Loucy (cell line): ENCODE measurements at regions not wholly inside any gene's neighbourhood (a gene's known extent, or its start where the extent isn't known, plus 50 kb on each side); places are given as distances from the start of the nearest gene placed in this dataset.

Experiments
- H2AFZ ChIP-seq: fragments of 200-600 bp; sonication (generic); 2 replicates; pipeline ENCODE4 v1.6.0; 2016; ENCODE audit warnings: antibody characterized with exemption, mild to moderate bottlenecking, low read length, moderate library complexity
- H3F3A ChIP-seq: fragments of 200-600 bp; 2 replicates; pipeline ENCODE4 v1.6.0; 2016; ENCODE audit warnings: antibody characterized with exemption, low read depth, mild to moderate bottlenecking
- H3K27me3 ChIP-seq: fragments of 200-600 bp; sonication (generic); 2 replicates; pipeline ENCODE4 v1.6.1; 2014; ENCODE audit warnings: low read length, mild to moderate bottlenecking; ENCODE audit not compliant: insufficient read depth, poor library complexity, severe bottlenecking
- H3K36me3 ChIP-seq: fragments of 200-600 bp; sonication (generic); 2 replicates; pipeline ENCODE4 v1.6.1; 2016; ENCODE audit warnings: low read length; ENCODE audit not compliant: insufficient read depth
- H3K4me1 ChIP-seq: fragments of 200-600 bp; sonication (generic); 2 replicates; pipeline ENCODE4 v1.5.1; 2014; ENCODE audit warnings: low read length, mild to moderate bottlenecking; ENCODE audit not compliant: insufficient read depth, poor library complexity, severe bottlenecking
- H3K4me2 ChIP-seq: fragments of 200-600 bp; sonication (generic); 2 replicates; pipeline ENCODE4 v1.6.0; 2014; ENCODE audit warnings: antibody characterized with exemption, low read length, low read depth, mild to moderate bottlenecking; ENCODE audit not compliant: poor library complexity, severe bottlenecking
- H3K4me3 ChIP-seq: fragments of 200-600 bp; sonication (generic); 2 replicates; pipeline ENCODE4 v1.5.1; 2014; ENCODE audit warnings: low read length, mild to moderate bottlenecking, mixed read lengths; ENCODE audit not compliant: poor library complexity, severe bottlenecking
- H3K79me2 ChIP-seq: fragments of 200-600 bp; sonication (generic); 2 replicates; pipeline ENCODE4 v1.6.1; 2014; ENCODE audit warnings: low read length; ENCODE audit not compliant: insufficient read depth
- H3K9ac ChIP-seq: fragments of 200-600 bp; sonication (generic); 2 replicates; pipeline ENCODE4 v1.6.0; 2014; ENCODE audit warnings: mild to moderate bottlenecking, low read depth, low read length, moderate library complexity; ENCODE audit not compliant: poor library complexity, severe bottlenecking
- H3K9me2 ChIP-seq: fragments of 200-600 bp; sonication (generic); replicated peaks from 2 replicates; pipeline ENCODE4 v1.6.1; 2016; ENCODE audit warnings: low read depth, low read length, mixed read lengths
- H3K9me3 ChIP-seq: fragments of 200-600 bp; sonication (generic); 2 replicates; pipeline ENCODE4 v1.6.1; 2014; ENCODE audit warnings: mild to moderate bottlenecking, antibody characterized with exemption, low read length, low read depth; ENCODE audit not compliant: insufficient read depth
- H4K20me1 ChIP-seq: fragments of 200-600 bp; sonication (generic); 2 replicates; pipeline ENCODE4 v1.6.0; 2014; ENCODE audit warnings: antibody characterized with exemption, low read length, mild to moderate bottlenecking; ENCODE audit not compliant: insufficient read depth, poor library complexity, severe bottlenecking
- EZH2phosphoT487 ChIP-seq: fragments of 200-600 bp; IDR thresholded peaks from 2 replicates; pipeline ENCODE4 v1.6.1; 2018; ENCODE audit warnings: antibody characterized with exemption, mild to moderate bottlenecking, moderate library complexity, borderline replicate concordance
- TF ChIP-seq, protein P1 (sequence below): fragments of 200-600 bp; sonication (generic); conservative IDR thresholded peaks from 2 replicates; pipeline ENCODE4 v1.5.1; 2014; ENCODE audit warnings: mild to moderate bottlenecking, antibody characterized with exemption, low read length

DNA sequence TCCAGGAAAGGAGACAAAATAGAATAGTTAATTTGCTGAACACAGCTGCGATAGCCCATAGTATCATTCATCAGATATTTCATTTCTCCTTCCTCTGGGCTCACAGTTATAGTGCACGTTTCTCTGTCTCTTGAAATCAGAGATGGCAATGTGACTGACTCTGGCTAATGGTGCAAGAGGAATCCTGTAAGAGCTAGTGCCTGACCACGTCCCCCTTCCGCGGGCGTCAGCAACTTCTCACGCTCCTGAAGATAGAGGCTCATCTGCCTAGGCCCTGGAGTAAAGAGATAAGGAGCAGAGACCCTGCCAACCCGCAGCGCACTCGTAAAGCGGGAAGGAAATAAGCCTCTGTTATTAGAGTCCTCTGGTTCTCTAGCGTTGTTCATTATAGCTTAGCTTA lies 391.8 kb downstream of the VPS13C start:
- Histone ChIP-seq H2AFZ (no peak overlapping the region), H3K9ac (no peak overlapping the region), H4K20me1 (no peaks in the 10 kb centered on the region)

GRCh38 chr15:61661791-61662190 lies 398.5 kb downstream of the VPS13C start:
- Histone ChIP-seq H3K9ac (no peak overlapping the region), H3K27me3 (no peaks in the 10 kb centered on the region), H3K79me2 (no peaks in the 10 kb centered on the region), H3F3A (no peaks in the 10 kb centered on the region), H2AFZ (no peak overlapping the region), H3K4me3 (no peak overlapping the region), H3K4me2 (no peak overlapping the region), H3K36me3 (no peaks in the 10 kb centered on the region), H3K9me3 (no peaks in the 10 kb centered on the region), H3K4me1 (no peaks in the 10 kb centered on the region), H3K9me2 (no peaks in the 10 kb centered on the region), H4K20me1 (no peaks in the 10 kb centered on the region)
- TF ChIP-seq EZH2phosphoT487, result no peak
- TF ChIP-seq, protein P1, sequence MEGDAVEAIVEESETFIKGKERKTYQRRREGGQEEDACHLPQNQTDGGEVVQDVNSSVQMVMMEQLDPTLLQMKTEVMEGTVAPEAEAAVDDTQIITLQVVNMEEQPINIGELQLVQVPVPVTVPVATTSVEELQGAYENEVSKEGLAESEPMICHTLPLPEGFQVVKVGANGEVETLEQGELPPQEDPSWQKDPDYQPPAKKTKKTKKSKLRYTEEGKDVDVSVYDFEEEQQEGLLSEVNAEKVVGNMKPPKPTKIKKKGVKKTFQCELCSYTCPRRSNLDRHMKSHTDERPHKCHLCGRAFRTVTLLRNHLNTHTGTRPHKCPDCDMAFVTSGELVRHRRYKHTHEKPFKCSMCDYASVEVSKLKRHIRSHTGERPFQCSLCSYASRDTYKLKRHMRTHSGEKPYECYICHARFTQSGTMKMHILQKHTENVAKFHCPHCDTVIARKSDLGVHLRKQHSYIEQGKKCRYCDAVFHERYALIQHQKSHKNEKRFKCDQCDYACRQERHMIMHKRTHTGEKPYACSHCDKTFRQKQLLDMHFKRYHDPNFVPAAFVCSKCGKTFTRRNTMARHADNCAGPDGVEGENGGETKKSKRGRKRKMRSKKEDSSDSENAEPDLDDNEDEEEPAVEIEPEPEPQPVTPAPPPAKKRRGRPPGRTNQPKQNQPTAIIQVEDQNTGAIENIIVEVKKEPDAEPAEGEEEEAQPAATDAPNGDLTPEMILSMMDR, result no peak

More for the DNA sequence above, 391.8 kb downstream of the VPS13C start:
- no peaks in the 10 kb centered on the region for H3K9me2 ChIP-seq
- H3K4me1 ChIP-seq, result no peaks in the 10 kb centered on the region
- no peaks in the 10 kb centered on the region for H3K36me3 ChIP-seq
- no peak overlapping the region for H3K4me2 ChIP-seq
- H3K9me3 ChIP-seq, result no peaks in the 10 kb centered on the region
- no peak overlapping the region for H3K4me3 ChIP-seq
- H3K79me2 ChIP-seq, result no peaks in the 10 kb centered on the region
- no peak for TF ChIP-seq EZH2phosphoT487
- TF ChIP-seq, protein P1, result no peak
- H3F3A ChIP-seq, result no peaks in the 10 kb centered on the region
- H3K27me3 ChIP-seq, result no peaks in the 10 kb centered on the region

- no peaks in the 10 kb centered on the region for H3K27me3 ChIP-seq
- no peaks in the 10 kb centered on the region for H3K4me1 ChIP-seq
- no peaks in the 10 kb centered on the region for H3K9me3 ChIP-seq
- H3K4me2 ChIP-seq, result no peak overlapping the region
- H4K20me1 ChIP-seq, result no peaks in the 10 kb centered on the region
- no peaks in the 10 kb centered on the region for H3K36me3 ChIP-seq
- H2AFZ ChIP-seq, result no peak overlapping the region
- no peak overlapping the region for H3K9ac ChIP-seq
- no peak for TF ChIP-seq EZH2phosphoT487
- TF ChIP-seq, protein P1, result no peak
- H3K4me3 ChIP-seq, result no peak overlapping the region
- no peaks in the 10 kb centered on the region for H3F3A ChIP-seq
- H3K79me2 ChIP-seq, result no peaks in the 10 kb centered on the region
- H3K9me2 ChIP-seq, result no peaks in the 10 kb centered on the region
These were observed 399.7 kb downstream of the VPS13C start for GRCh38 chr15:61660579-61660978.
